D721Med (cell line): ENCODE measurements at regions not wholly inside any gene's neighbourhood (a gene's known extent, or its start where the extent isn't known, plus 50 kb on each side); places are given as distances from the start of the nearest gene placed in this dataset.

Experiments
- DNase-seq: peaks from one replicate; pipeline ENCODE4 v3.0.0; 2011; ENCODE audit warnings: low spot score; ENCODE audit not compliant: insufficient read length
- FAIRE-seq: peaks from 2 replicates; lab custom pipeline; 2011; peaks lifted over from hg19 to GRCh38; lab: Jason Lieb, UNC
- CTCF ChIP-seq: IDR thresholded peaks from 2 replicates; pipeline ENCODE4 v1.5.1; 2012; ENCODE audit warnings: mild to moderate bottlenecking, control low read depth; ENCODE audit not compliant: insufficient read depth; ENCODE audit errors: missing control alignments

GRCh38 chr4:123659730-123660129, 263.1 kb downstream of the SPRY1 start:
- no peak for FAIRE-seq
- TF ChIP-seq CTCF: peak; percentile 21
- no peak for DNase-seq

- TF ChIP-seq CTCF: peak; percentile 41
- FAIRE-seq (no peak), DNase-seq (no peak)
Observed at GRCh38 chr4:123661080-123661737, 264.6 kb downstream of the SPRY1 start.

GRCh38 chr4:123662827-123663226, 266.2 kb downstream of the SPRY1 start:
- no peak for DNase-seq
- no peak for FAIRE-seq
- no peak for TF ChIP-seq CTCF

GRCh38 chr4:123666486-123666885, 269.9 kb downstream of the SPRY1 start:
- DNase-seq (no peak), FAIRE-seq (no peak)
- TF ChIP-seq CTCF: no peak

- no peak for DNase-seq
- no peak for TF ChIP-seq CTCF
- no peak for FAIRE-seq
Observed at GRCh38 chr4:123667496-123667895, 270.9 kb downstream of the SPRY1 start.

- FAIRE-seq (no peak), DNase-seq (no peak)
- no peak for TF ChIP-seq CTCF
Observed at GRCh38 chr4:123667991-123668390, 271.4 kb downstream of the SPRY1 start.

- FAIRE-seq (no peak), DNase-seq (no peak)
- TF ChIP-seq CTCF: no peak
Observed at GRCh38 chr4:123671636-123672404, 275.2 kb downstream of the SPRY1 start.
